Fibroblast of lung (primary cell): ENCODE measurements at regions not wholly inside any gene's neighbourhood (a gene's known extent, or its start where the extent isn't known, plus 50 kb on each side); places are given as distances from the start of the nearest gene placed in this dataset.

ENCODE experiments used
- DNase-seq, 2 donors: peaks; one replicate each; pipeline versions ENCODE4 v3.0.0 to v3.0.0-alpha.2; 2010; ENCODE audit warnings: low read depth in 2 of 2
- H2AFZ ChIP-seq: 2 replicates; pipeline ENCODE4 v1.5.1; 2012; ENCODE audit warnings: low read length, control low read depth, inconsistent platforms
- H3K27ac ChIP-seq: 2 replicates; pipeline ENCODE4 v1.5.1; 2011; ENCODE audit warnings: low read length, control low read depth; ENCODE audit not compliant: insufficient read depth
- H3K27me3 ChIP-seq: 2 replicates; pipeline ENCODE4 v1.5.1; 2011; ENCODE audit warnings: mild to moderate bottlenecking, low read length; ENCODE audit not compliant: control insufficient read depth, insufficient read depth
- H3K36me3 ChIP-seq: 2 replicates; pipeline ENCODE4 v1.5.1; 2011; ENCODE audit warnings: low read length; ENCODE audit not compliant: control insufficient read depth, insufficient read depth
- H3K4me1 ChIP-seq: 2 replicates; pipeline ENCODE4 v1.5.1; 2011; ENCODE audit warnings: low read length; ENCODE audit not compliant: control insufficient read depth, insufficient read depth; ENCODE audit errors: extremely low read depth
- H3K4me2 ChIP-seq: 2 replicates; pipeline ENCODE4 v1.5.1; 2011; ENCODE audit warnings: low read length, control low read depth; ENCODE audit not compliant: insufficient read depth; ENCODE audit errors: extremely low read depth
- H3K4me3 ChIP-seq, 4 experiments: fragments of 200-600 bp in 1 of 4; sonication (generic) in 1 of 4; replicated peaks in 1 of 4; 2 replicates each; pipeline ENCODE4 v1.5.1; 2011 to 2016; ENCODE audit warnings: low read length in 4 of 4, low read depth in 3 of 4, mild to moderate bottlenecking in 3 of 4, control low read depth in 2 of 4, inconsistent platforms in 1 of 4, mixed read lengths in 1 of 4; ENCODE audit not compliant: insufficient read depth in 1 of 4; ENCODE audit errors: control extremely low read depth in 1 of 4
- H3K79me2 ChIP-seq: 2 replicates; pipeline ENCODE4 v1.5.1; 2012; ENCODE audit warnings: mild to moderate bottlenecking, low read length, inconsistent platforms; ENCODE audit not compliant: control insufficient read depth, insufficient read depth
- H3K9ac ChIP-seq: 2 replicates; pipeline ENCODE4 v1.5.1; 2011; ENCODE audit warnings: mild to moderate bottlenecking, low read length, control low read depth; ENCODE audit not compliant: insufficient read depth
- H3K9me3 ChIP-seq: 2 replicates; pipeline ENCODE4 v1.5.1; 2012; ENCODE audit warnings: low read depth, low read length; ENCODE audit not compliant: control insufficient read depth, insufficient read depth
- H4K20me1 ChIP-seq: 2 replicates; pipeline ENCODE4 v1.5.1; 2011; ENCODE audit warnings: low read length; ENCODE audit not compliant: control insufficient read depth, insufficient read depth; ENCODE audit errors: extremely low read depth
- EZH2 ChIP-seq: IDR thresholded peaks from 2 replicates; pipeline ENCODE4 v1.5.1; 2012; ENCODE audit warnings: low read length, control low read depth, mild to moderate bottlenecking; ENCODE audit errors: missing control alignments
- TF ChIP-seq, protein P1 (sequence below), 2 donors: IDR thresholded peaks in 1 of 2; conservative IDR thresholded peaks in 1 of 2; 1 replicate in 1 of 2; 2 replicates in 1 of 2; pipeline ENCODE4 v1.5.1; 2011 to 2012; ENCODE audit warnings: low read length in 2 of 2, control low read depth in 1 of 2, inconsistent platforms in 1 of 2, low read depth in 1 of 2, mild to moderate bottlenecking in 1 of 2

DNA sequence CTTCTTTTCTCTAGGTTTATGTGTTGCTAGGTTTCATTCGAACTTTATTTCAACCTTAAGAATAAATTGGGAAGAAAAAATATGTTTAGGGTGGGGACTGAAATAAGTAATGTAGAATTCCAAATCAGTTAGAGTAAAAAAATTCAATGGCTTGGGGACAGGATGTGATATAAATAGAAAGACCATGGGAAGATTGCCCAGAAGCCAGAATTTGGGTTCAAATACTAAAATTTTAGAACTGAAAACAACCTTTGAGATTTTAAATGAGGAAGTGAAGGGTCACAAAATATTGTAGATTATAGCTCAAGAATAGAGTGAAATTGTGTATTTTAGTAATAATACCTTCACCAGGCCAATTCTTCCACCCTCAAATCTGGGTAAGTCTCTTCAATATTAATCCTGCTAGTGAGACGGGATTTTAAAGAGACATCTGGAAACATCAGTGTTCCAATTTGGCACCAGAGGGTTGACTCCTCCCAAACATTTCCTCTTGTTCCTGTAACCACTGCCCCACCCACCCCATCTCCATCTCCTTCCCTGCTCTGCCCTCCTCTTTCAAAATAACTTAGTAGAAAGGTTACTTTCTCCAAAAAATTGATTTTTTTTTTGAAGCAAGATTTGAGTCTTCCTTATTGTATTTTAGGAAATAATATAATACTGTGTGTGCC, 51.3 kb upstream of the FAM3C start:
- H3K9ac ChIP-seq: no peak overlapping the region
- H3K9me3 ChIP-seq: no peaks in the 10 kb centered on the region
- no peak overlapping the region for H3K4me2 ChIP-seq
- H3K4me3 ChIP-seq: no peak overlapping the region
- no peaks in the 10 kb centered on the region for H3K36me3 ChIP-seq
- no peaks in the 10 kb centered on the region for H3K79me2 ChIP-seq
- no peaks in the 10 kb centered on the region for H3K4me1 ChIP-seq
- no peaks in the 10 kb centered on the region for H4K20me1 ChIP-seq
- no peak overlapping the region for H2AFZ ChIP-seq
- H3K27ac ChIP-seq: no peak overlapping the region
- TF ChIP-seq EZH2: no peak
- TF ChIP-seq, protein P1, sequence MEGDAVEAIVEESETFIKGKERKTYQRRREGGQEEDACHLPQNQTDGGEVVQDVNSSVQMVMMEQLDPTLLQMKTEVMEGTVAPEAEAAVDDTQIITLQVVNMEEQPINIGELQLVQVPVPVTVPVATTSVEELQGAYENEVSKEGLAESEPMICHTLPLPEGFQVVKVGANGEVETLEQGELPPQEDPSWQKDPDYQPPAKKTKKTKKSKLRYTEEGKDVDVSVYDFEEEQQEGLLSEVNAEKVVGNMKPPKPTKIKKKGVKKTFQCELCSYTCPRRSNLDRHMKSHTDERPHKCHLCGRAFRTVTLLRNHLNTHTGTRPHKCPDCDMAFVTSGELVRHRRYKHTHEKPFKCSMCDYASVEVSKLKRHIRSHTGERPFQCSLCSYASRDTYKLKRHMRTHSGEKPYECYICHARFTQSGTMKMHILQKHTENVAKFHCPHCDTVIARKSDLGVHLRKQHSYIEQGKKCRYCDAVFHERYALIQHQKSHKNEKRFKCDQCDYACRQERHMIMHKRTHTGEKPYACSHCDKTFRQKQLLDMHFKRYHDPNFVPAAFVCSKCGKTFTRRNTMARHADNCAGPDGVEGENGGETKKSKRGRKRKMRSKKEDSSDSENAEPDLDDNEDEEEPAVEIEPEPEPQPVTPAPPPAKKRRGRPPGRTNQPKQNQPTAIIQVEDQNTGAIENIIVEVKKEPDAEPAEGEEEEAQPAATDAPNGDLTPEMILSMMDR (conservative IDR thresholded peaks at IDR 0.05 in 1 of 2, IDR thresholded peaks at IDR 0.05 in 1 of 2; ENCODE audit: low read depth in 1 of 2, low read length in 2 of 2): no peak
- H3K27me3 ChIP-seq: no peaks in the 10 kb centered on the region
- DNase-seq: no peak

DNA sequence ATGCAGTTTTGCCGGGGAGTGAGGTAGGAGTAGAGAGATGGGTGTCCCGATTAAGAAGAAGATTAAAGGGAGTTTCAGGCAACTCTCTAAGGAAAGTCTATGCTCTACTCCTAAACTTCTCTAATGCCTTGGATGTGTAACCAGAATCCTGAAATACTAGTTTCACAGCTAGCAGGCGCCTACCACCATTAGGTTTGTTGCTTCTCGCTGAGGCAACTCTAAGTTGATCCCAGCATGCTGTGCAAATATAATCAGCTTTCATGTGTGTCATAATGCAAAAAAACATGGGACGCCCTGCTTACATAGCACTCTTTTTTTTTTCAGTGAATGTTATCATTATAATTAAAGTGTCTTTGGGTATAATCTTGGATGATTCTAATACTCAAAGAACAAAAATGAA, 50.4 kb upstream of the FAM3C start:
- H3K4me2 ChIP-seq: no peak overlapping the region
- H3K4me3 ChIP-seq: no peak overlapping the region
- no peak overlapping the region for H3K9ac ChIP-seq
- H3K27me3 ChIP-seq: no peaks in the 10 kb centered on the region
- H4K20me1 ChIP-seq: no peaks in the 10 kb centered on the region
- no peaks in the 10 kb centered on the region for H3K36me3 ChIP-seq
- no peaks in the 10 kb centered on the region for H3K79me2 ChIP-seq
- H3K4me1 ChIP-seq: no peaks in the 10 kb centered on the region
- TF ChIP-seq EZH2: no peak
- TF ChIP-seq, protein P1 (conservative IDR thresholded peaks at IDR 0.05 in 1 of 2, IDR thresholded peaks at IDR 0.05 in 1 of 2; ENCODE audit: low read depth in 1 of 2, low read length in 2 of 2): no peak
- H2AFZ ChIP-seq: no peak overlapping the region
- no peak for DNase-seq
- no peak overlapping the region for H3K27ac ChIP-seq
- H3K9me3 ChIP-seq: no peaks in the 10 kb centered on the region
